ENCODE measurements at regions not wholly inside any gene's neighbourhood (a gene's known extent, or its start where the extent isn't known, plus 50 kb on each side); places are given as distances from the start of the nearest gene placed in this dataset.
A peak's percentile ranks its signal among the peaks of the same experiment; 100 is the strongest.

GRCh38 chr14:65203574-65203973 lies 101.3 kb upstream of the MAX start:
- no peaks in the 10 kb centered on the region for H3K36me3 ChIP-seq
- H3K27me3 ChIP-seq, result no peaks in the 10 kb centered on the region
- no peaks in the 10 kb centered on the region for H3K4me1 ChIP-seq
- DNase-seq (no peak), ATAC-seq (ENCODE audit: low FRiP score in 2 of 2) (no peak)
- no peak overlapping the region for H3K4me3 ChIP-seq
- no peaks in the 10 kb centered on the region for H3K9me3 ChIP-seq
- no peak overlapping the region for H3K27ac ChIP-seq
- WGBS, 2 donors, result 79 to 88% methylated on average over 5 of the region's 5 CpGs
- TF ChIP-seq EP300 (IDR thresholded peaks at IDR 0.05) (no peak), CTCF (IDR thresholded peaks at IDR 0.05) (no peak), POLR2AphosphoS5 (IDR thresholded peaks at IDR 0.05) (no peak), POLR2A (IDR thresholded peaks at IDR 0.05) (no peak)

DNA sequence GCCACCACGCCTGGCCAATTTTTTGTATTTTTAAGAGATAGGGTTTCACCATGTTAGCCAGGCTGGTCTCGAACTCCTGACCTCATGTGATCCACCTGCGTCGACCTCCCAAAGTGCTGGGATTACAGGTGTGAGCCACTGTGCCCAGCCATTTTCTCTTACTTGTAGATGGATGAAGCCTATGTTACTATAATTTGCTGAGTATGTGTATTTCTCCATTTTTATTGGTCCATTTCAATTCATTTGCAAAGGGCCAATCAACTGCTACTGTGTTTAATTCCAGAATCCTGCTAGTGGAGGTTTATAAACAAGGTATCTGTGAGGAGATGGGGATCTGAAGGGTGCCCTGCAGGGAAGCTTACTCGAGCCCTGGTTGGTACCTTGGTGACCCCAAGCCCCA lies 101.7 kb upstream of the MAX start:
- DNase-seq (no peak), ATAC-seq (ENCODE audit: low FRiP score in 2 of 2) (no peak)
- H3K36me3 ChIP-seq, result no peaks in the 10 kb centered on the region
- no peaks in the 10 kb centered on the region for H3K4me1 ChIP-seq
- TF ChIP-seq POLR2A (IDR thresholded peaks at IDR 0.05) (no peak), EP300 (IDR thresholded peaks at IDR 0.05) (no peak), POLR2AphosphoS5 (IDR thresholded peaks at IDR 0.05) (no peak), CTCF (IDR thresholded peaks at IDR 0.05) (no peak)
- H3K27ac ChIP-seq, result no peak overlapping the region
- WGBS, 2 donors, result 92 to 93% methylated on average over 5 of the region's 5 CpGs
- H3K4me3 ChIP-seq, result no peak overlapping the region
- H3K9me3 ChIP-seq, result no peaks in the 10 kb centered on the region
- H3K27me3 ChIP-seq, result no peaks in the 10 kb centered on the region

GRCh38 chr14:65206078-65206447 lies 103.7 kb upstream of the MAX start:
- peaks cover 0 to 5% (median 2%) of the 10 kb centered on the region in 4 donors for H3K4me1 ChIP-seq
- TF ChIP-seq POLR2A (IDR thresholded peaks at IDR 0.05) (no peak), POLR2AphosphoS5 (IDR thresholded peaks at IDR 0.05) (no peak), CTCF (IDR thresholded peaks at IDR 0.05) (no peak), EP300 (IDR thresholded peaks at IDR 0.05) (no peak)
- no peak for ATAC-seq (ENCODE audit: low FRiP score in 2 of 2)
- no peak overlapping the region for H3K4me3 ChIP-seq
- no peak for DNase-seq
- H3K9me3 ChIP-seq, result no peaks in the 10 kb centered on the region
- no peaks in the 10 kb centered on the region for H3K36me3 ChIP-seq
- H3K27me3 ChIP-seq, result no peaks in the 10 kb centered on the region
- 74 to 84% methylated on average over 7 of the region's 7 CpGs for WGBS, 2 donors
- H3K27ac ChIP-seq, result no peak overlapping the region

DNA sequence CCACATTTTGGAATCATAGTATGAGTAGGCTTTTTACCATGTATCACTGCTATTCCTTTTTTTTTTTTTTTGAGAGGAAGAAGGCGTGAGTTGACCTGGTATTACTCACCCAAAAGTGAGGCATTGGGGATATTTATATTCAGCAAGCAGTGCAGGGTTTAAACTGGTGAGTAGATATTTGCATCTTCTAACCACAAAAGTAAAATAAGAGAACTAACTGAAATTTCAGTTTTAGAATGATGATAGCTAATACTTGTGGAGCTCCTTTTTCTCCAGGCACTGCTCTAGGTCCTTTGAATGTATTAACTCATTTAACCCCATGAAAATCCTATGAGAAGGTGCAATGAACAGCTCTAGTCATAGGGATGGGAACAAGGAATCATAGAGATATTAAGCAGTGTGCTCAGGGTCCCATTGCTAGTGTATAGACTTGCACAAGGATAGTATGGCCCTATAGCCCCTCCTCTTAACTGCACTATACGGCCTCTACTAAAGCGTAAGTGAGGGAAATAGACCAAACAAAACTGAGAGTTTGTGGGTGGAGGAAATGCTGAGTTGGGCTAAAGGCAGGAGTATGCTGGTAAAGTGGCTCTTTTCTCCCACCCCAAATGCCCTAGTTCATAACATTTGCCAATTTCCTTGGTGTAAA lies 104.3 kb upstream of the MAX start:
- Histone ChIP-seq H3K27ac (no peak overlapping the region), H3K27me3 (no peaks in the 10 kb centered on the region), H3K36me3 (no peaks in the 10 kb centered on the region), H3K4me3 (no peak overlapping the region), H3K4me1 (peaks cover 0 to 5% (median 5%) of the 10 kb centered on the region in 4 donors), H3K9me3 (no peaks in the 10 kb centered on the region)
- TF ChIP-seq CTCF (IDR thresholded peaks at IDR 0.05) (no peak), EP300 (IDR thresholded peaks at IDR 0.05) (no peak), POLR2A (IDR thresholded peaks at IDR 0.05) (no peak), POLR2AphosphoS5 (IDR thresholded peaks at IDR 0.05) (no peak)
- ATAC-seq (ENCODE audit: low FRiP score in 2 of 2) (peak in 1 of 2 donors; percentile 33), DNase-seq (no peak)
- 68 to 88% methylated on average over 3 of the region's 3 CpGs for WGBS, 2 donors

DNA sequence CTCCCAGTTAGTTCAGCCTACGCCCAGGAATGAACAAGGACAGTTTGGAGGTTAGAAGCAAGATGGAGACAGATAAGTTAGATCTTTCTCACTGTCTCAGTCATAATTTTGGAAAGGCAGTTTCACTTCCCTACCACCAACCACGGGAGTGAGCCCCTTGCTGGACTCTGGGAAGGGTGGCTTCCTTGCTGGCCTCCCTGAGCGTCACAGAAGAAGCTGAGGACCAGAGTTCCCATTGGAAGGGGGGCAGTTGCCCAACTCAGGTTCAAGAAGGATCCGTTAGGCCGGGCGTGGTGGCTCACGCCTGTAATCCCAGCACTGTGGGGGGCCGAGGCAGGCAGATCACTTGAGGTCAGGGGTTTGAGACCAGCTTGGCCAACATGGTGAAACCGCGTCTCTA lies 106.2 kb upstream of the MAX start:
- TF ChIP-seq EP300 (IDR thresholded peaks at IDR 0.05), result no peak
- no peak for TF ChIP-seq POLR2A (IDR thresholded peaks at IDR 0.05)
- no peak for TF ChIP-seq POLR2AphosphoS5 (IDR thresholded peaks at IDR 0.05)
- TF ChIP-seq CTCF (IDR thresholded peaks at IDR 0.05), result no peak
- 81 to 85% methylated on average over 6 to 10 of the region's 10 CpGs for WGBS, 2 donors
- DNase-seq (peak; percentile 32 to 37), ATAC-seq (ENCODE audit: low FRiP score in 2 of 2) (peak in 1 of 2 donors; percentile 11)
- no peaks in the 10 kb centered on the region for H3K9me3 ChIP-seq
- H3K4me3 ChIP-seq, result no peak overlapping the region
- H3K4me1 ChIP-seq, result peaks cover 0 to 7% (median 5%) of the 10 kb centered on the region in 4 donors
- H3K27ac ChIP-seq, result no peak overlapping the region
- H3K27me3 ChIP-seq, result no peaks in the 10 kb centered on the region
- no peaks in the 10 kb centered on the region for H3K36me3 ChIP-seq

Measured in upper lobe of left lung (tissue), 6 donors.